NT2/D1 (cell line): ENCODE measurements at regions not wholly inside any gene's neighbourhood (a gene's known extent, or its start where the extent isn't known, plus 50 kb on each side); places are given as distances from the start of the nearest gene placed in this dataset.

Source experiments
- SUZ12 ChIP-seq: IDR thresholded peaks from 2 replicates; pipeline ENCODE4 v1.6.1; 2011; ENCODE audit not compliant: insufficient read length, insufficient read depth; ENCODE audit errors: extremely low read depth
- ZNF274 ChIP-seq: IDR thresholded peaks from 2 replicates; pipeline ENCODE4 v1.6.1; 2011; ENCODE audit warnings: mild to moderate bottlenecking, low read depth, low read length

- TF ChIP-seq SUZ12 (no peak), ZNF274 (no peak)
Measured at GRCh38 chr7:68918621-68919020, 679.7 kb upstream of the AUTS2 start.
